Smooth muscle cell (in vitro differentiated cells): ENCODE measurements at regions not wholly inside any gene's neighbourhood (a gene's known extent, or its start where the extent isn't known, plus 50 kb on each side); places are given as distances from the start of the nearest gene placed in this dataset.

ENCODE experiments used
- DNase-seq: peaks from one replicate; lab custom pipeline; 2025; ENCODE audit not compliant: unreplicated experiment; lab: John Stamatoyannopoulos, UW
- H2AFZ ChIP-seq: fragments of 200-600 bp; sonication (generic); 2 replicates; pipeline ENCODE4 v1.6.0; 2016; ENCODE audit warnings: antibody characterized with exemption, low read depth, mild to moderate bottlenecking
- H3F3A ChIP-seq: fragments of 200-600 bp; sonication (generic); 2 replicates; pipeline ENCODE4 v1.6.0; 2017; ENCODE audit warnings: antibody characterized with exemption, low read depth
- H3K27ac ChIP-seq: fragments of 200-600 bp; sonication (generic); 2 replicates; pipeline ENCODE4 v1.5.1; 2016; ENCODE audit warnings: low read depth, mild to moderate bottlenecking
- H3K27me3 ChIP-seq: fragments of 200-600 bp; sonication (generic); 2 replicates; pipeline ENCODE4 v1.6.1; 2016; ENCODE audit warnings: low read depth, mild to moderate bottlenecking
- H3K36me3 ChIP-seq: fragments of 200-600 bp; sonication (generic); 2 replicates; pipeline ENCODE4 v1.5.1; 2016; ENCODE audit warnings: low read depth
- H3K4me1 ChIP-seq: fragments of 200-600 bp; sonication (generic); 2 replicates; pipeline ENCODE4 v1.5.1; 2016; ENCODE audit warnings: low read depth
- H3K4me2 ChIP-seq: fragments of 200-600 bp; sonication (generic); 2 replicates; pipeline ENCODE4 v1.6.0; 2016; ENCODE audit warnings: mild to moderate bottlenecking
- H3K4me3 ChIP-seq: fragments of 200-600 bp; sonication (generic); 2 replicates; pipeline ENCODE4 v1.5.1; 2016; ENCODE audit warnings: mild to moderate bottlenecking
- H3K79me2 ChIP-seq: fragments of 200-600 bp; sonication (generic); 2 replicates; pipeline ENCODE4 v1.6.0; 2016; ENCODE audit warnings: low read depth, mild to moderate bottlenecking
- H3K9ac ChIP-seq: fragments of 200-600 bp; sonication (generic); 2 replicates; pipeline ENCODE4 v1.6.0; 2016; ENCODE audit warnings: low read depth
- H3K9me3 ChIP-seq: fragments of 200-600 bp; sonication (generic); replicated peaks from 2 replicates; pipeline ENCODE4 v1.5.1; 2016; ENCODE audit warnings: low read depth
- H4K20me1 ChIP-seq: fragments of 200-600 bp; sonication (generic); 2 replicates; pipeline ENCODE4 v1.6.0; 2016; ENCODE audit warnings: low read depth
- CTCF ChIP-seq: fragments of 200-600 bp; sonication (generic); IDR thresholded peaks from 2 replicates; pipeline ENCODE4 v1.5.1; 2017; ENCODE audit warnings: borderline replicate concordance, mild to moderate bottlenecking, antibody characterized with exemption; ENCODE audit not compliant: insufficient read depth, poor library complexity, severe bottlenecking
- WGBS: methylation state at CpG from one replicate; pipeline ENCODE4 v1.1.7; 2016; ENCODE audit warnings: low lambda C conversion rate; 5-methylcytosine and 5-hydroxymethylcytosine counted together

DNA sequence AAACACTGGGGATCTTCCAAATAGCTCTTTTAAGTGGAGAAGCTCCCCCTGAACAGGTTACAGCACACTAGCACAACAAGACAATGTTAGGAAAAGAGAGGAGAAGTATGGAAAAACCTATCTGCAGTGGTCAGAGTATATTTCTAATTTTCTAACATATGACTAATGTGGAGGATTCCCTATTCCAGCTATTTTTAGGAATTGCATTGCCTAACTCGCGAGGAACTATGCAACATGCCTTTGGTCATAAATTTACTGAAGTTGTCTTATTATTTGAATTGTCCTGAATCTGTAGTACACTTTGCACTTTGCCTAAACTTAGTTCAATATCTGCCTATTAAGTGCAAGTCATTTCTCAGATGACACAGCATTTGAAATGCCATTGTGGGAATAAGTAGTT lies 381.4 kb downstream of the CCDC85A start:
- no peak overlapping the region for H2AFZ ChIP-seq
- DNase-seq = no peak
- WGBS = 55% methylated on average over 2 of the region's 2 CpGs
- no peak overlapping the region for H3K4me3 ChIP-seq
- H3K9me3 ChIP-seq = no peaks in the 10 kb centered on the region
- H3K36me3 ChIP-seq = no peaks in the 10 kb centered on the region
- no peak overlapping the region for H3K9ac ChIP-seq
- TF ChIP-seq CTCF = no peak
- no peak overlapping the region for H3K4me2 ChIP-seq
- no peaks in the 10 kb centered on the region for H3K27me3 ChIP-seq
- H4K20me1 ChIP-seq = no peaks in the 10 kb centered on the region
- H3K79me2 ChIP-seq = no peaks in the 10 kb centered on the region
- no peaks in the 10 kb centered on the region for H3K4me1 ChIP-seq
- no peaks in the 10 kb centered on the region for H3F3A ChIP-seq
- H3K27ac ChIP-seq = no peak overlapping the region

GRCh38 chr2:56571074-56571473 lies 387.3 kb downstream of the CCDC85A start:
- no peaks in the 10 kb centered on the region for H3F3A ChIP-seq
- no peaks in the 10 kb centered on the region for H4K20me1 ChIP-seq
- H3K79me2 ChIP-seq = no peaks in the 10 kb centered on the region
- H3K4me2 ChIP-seq = no peak overlapping the region
- no peak overlapping the region for H3K4me3 ChIP-seq
- no peak overlapping the region for H2AFZ ChIP-seq
- no peaks in the 10 kb centered on the region for H3K36me3 ChIP-seq
- H3K9me3 ChIP-seq = no peaks in the 10 kb centered on the region
- no peaks in the 10 kb centered on the region for H3K27me3 ChIP-seq
- no peak overlapping the region for H3K9ac ChIP-seq
- 83% methylated on average over 3 of the region's 3 CpGs for WGBS
- H3K4me1 ChIP-seq = no peaks in the 10 kb centered on the region
- DNase-seq = no peak
- no peak overlapping the region for H3K27ac ChIP-seq
- no peak for TF ChIP-seq CTCF

GRCh38 chr2:56576001-56576400 lies 392.2 kb downstream of the CCDC85A start:
- H3K27me3 ChIP-seq = no peaks in the 10 kb centered on the region

More at GRCh38 chr2:56576001-56576400, 392.2 kb downstream of the CCDC85A start:
- Histone ChIP-seq H3K9me3 (no peaks in the 10 kb centered on the region), H3K9ac (no peak overlapping the region), H3K79me2 (no peaks in the 10 kb centered on the region), H3K4me3 (no peak overlapping the region), H3F3A (no peaks in the 10 kb centered on the region), H4K20me1 (no peaks in the 10 kb centered on the region), H3K36me3 (no peaks in the 10 kb centered on the region), H3K4me1 (no peaks in the 10 kb centered on the region), H3K27ac (no peak overlapping the region), H2AFZ (no peak overlapping the region), H3K4me2 (no peak overlapping the region)
- 70% methylated on average over 3 of the region's 3 CpGs for WGBS
- no peak for TF ChIP-seq CTCF
- no peak for DNase-seq
